NCI-H526 (cell line): ENCODE measurements at regions not wholly inside any gene's neighbourhood (a gene's known extent, or its start where the extent isn't known, plus 50 kb on each side); places are given as distances from the start of the nearest gene placed in this dataset.
"Not testable (repeated sequence)": the region's sequence is repeated elsewhere in the genome, so short reads cannot be mapped to it uniquely, and the experiment has no call there.

Experiments used
- DNase-seq, 2 experiments: peaks; one replicate each; lab custom pipeline; 2025; lab: John Stamatoyannopoulos, UW

- not testable (repeated sequence) for DNase-seq
Observed at GRCh38 chrX:127221821-127222220, 402.3 kb downstream of the PRR32 start.

- no peak for DNase-seq
Observed at GRCh38 chrX:127243654-127244053, 424.1 kb downstream of the PRR32 start.

- DNase-seq = no peak
Observed at GRCh38 chrX:127259742-127260141, 440.2 kb downstream of the PRR32 start.

DNA sequence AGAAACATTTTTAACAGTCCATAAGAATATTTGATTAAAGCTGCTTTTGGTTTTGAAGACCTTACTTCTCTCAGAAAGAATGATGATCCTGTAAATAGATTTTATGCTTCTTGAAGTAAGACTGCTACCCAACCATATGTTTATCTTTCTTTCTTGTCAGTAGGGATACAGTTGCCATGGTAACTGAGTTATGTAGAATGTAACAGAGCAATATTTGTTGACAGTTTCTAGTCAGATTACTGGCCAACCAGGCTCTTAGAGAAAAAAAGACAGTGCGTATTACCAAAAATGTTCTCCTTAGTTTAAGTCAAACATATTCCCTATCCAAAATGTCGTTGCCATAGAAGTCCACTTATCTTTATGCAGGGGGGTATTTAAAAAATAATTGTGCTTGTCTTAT is 456.8 kb downstream of the PRR32 start:
- no peak for DNase-seq

DNA sequence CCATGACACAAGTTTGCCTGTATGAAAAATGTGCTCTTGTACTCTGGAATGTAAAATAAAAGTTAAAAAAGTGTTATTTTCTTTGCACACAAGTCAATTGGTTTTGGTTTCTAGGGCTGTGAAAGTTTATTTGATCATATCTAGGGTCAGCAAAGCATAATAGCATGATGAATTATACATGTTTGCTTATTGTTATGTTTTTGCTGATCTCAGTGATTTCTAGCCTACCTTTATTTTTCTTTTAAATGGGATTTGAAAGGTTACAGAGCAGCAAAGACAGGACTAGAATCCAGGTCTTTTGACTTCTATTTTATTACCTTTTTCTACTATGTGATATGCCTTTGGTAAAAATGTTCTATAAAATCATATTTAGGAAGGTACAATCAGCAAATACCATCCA is 481.0 kb downstream of the PRR32 start:
- no peak for DNase-seq

DNA sequence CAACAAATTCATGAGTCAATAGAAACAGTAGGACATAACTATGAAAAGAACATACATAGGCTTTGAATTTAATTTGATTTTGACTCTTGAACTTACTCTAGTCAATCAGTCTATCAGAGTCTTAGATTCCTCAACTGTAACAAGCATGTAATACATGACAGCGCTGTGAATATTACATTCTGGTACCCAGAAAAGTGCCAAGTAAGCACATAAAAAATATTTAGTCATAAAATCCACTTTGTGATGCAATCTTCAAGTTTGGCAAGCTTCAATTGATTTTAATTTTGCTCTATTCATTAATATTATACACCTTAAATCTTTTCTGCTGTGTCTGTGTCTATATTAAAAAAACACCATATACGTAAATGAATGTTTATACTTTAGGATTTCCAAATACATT is 483.3 kb downstream of the PRR32 start:
- no peak for DNase-seq

GRCh38 chrX:127305013-127305412 is 485.5 kb downstream of the PRR32 start:
- DNase-seq = no peak

- DNase-seq = no peak
Observed at GRCh38 chrX:127306262-127306661, 486.7 kb downstream of the PRR32 start.

DNA sequence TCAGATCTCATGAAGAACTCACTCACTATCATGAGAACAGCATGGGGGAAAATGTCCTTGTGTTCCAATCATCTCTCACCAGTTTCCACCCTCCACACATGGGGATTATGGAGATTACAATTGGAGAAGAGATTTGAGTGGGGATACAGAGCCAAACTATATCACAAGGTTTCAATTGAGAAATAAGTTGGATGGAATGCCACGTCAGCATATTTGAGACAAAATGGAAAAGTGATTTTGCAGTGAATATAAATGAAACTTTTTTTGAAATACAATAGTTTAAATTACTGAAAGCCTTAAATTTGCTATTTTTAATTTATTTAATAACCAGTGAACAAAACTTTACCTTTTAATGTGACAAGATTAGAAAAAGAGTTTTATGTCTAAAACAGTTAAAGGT is 494.1 kb downstream of the PRR32 start:
- no peak for DNase-seq

GRCh38 chrX:127317159-127317558 is 497.6 kb downstream of the PRR32 start:
- no peak for DNase-seq

DNA sequence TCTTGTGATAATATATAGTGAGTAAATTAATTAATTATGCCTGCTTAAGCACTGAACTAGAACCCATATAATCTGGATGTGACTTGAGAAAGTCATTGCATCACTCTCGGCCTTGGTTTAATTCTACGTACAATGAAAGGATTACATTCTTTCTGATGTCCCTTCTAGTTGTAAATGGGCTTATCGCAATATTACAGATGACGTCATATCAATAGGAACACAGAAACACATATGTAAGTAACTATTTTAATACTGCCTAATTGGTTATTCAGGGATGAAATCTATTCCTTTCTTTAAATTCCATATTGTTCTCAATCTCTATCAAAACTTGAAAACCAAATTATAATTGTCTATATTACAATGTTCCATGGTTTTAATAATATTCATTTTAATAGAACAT is 504.6 kb downstream of the PRR32 start:
- DNase-seq = no peak
